Body of pancreas (tissue), 4 donors: ENCODE measurements at regions not wholly inside any gene's neighbourhood (a gene's known extent, or its start where the extent isn't known, plus 50 kb on each side); places are given as distances from the start of the nearest gene placed in this dataset.

Source experiments
- POLR2A ChIP-seq, 3 donors: fragments of 450-650 bp; IDR thresholded peaks; one replicate each; pipeline ENCODE4 v1.6.1; 2016; ENCODE audit warnings: antibody characterized with exemption in 3 of 3, mild to moderate bottlenecking in 2 of 3
- TF ChIP-seq, protein P1 (sequence below), 7 experiments: fragments of 450-650 bp in 4 of 7; fragments of 200-600 bp in 3 of 7; sonication (generic) in 3 of 7; IDR thresholded peaks; one replicate each; pipeline ENCODE4 v1.5.1; 2016 to 2019; ENCODE audit warnings: antibody characterized with exemption in 7 of 7

DNA sequence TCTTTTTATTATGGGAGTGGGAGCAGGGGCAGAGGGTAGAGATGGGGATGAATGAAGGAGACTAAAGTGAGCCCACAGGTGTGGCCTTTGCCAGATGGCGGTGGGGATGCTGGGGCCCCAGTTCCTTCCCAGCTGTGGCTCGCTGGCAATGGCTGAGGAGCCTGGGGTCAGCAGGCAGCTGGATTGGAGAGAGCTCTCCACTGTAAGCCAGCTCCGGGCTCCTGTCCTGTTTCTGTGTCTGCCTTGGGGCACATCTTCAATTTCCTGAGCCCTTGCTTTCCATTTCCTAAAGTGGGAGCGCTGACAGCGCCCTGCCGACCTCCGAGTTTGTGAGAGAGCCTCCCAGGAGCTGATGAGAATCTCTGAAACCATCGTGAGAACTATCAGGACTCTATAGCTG lies 75.6 kb upstream of the SPRY4 start:
- TF ChIP-seq, protein P1, sequence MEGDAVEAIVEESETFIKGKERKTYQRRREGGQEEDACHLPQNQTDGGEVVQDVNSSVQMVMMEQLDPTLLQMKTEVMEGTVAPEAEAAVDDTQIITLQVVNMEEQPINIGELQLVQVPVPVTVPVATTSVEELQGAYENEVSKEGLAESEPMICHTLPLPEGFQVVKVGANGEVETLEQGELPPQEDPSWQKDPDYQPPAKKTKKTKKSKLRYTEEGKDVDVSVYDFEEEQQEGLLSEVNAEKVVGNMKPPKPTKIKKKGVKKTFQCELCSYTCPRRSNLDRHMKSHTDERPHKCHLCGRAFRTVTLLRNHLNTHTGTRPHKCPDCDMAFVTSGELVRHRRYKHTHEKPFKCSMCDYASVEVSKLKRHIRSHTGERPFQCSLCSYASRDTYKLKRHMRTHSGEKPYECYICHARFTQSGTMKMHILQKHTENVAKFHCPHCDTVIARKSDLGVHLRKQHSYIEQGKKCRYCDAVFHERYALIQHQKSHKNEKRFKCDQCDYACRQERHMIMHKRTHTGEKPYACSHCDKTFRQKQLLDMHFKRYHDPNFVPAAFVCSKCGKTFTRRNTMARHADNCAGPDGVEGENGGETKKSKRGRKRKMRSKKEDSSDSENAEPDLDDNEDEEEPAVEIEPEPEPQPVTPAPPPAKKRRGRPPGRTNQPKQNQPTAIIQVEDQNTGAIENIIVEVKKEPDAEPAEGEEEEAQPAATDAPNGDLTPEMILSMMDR (IDR thresholded peaks at IDR 0.05) = no peak
- TF ChIP-seq POLR2A (IDR thresholded peaks at IDR 0.05) = no peak
